ENCODE measurements at regions not wholly inside any gene's neighbourhood (a gene's known extent, or its start where the extent isn't known, plus 50 kb on each side); places are given as distances from the start of the nearest gene placed in this dataset.

- Histone ChIP-seq H3K27ac (no peak overlapping the region), H3K4me2 (peak overlapping the region in 4 of 11 experiments; percentile 2 to 63 (median 14); a peak in 3 of 22 replicates), H3K27me3 (no peaks in the 10 kb centered on the region; a peak in 1 of 22 replicates), H4K20me1 (no peaks in the 10 kb centered on the region), H3K9ac (no peak overlapping the region), H3K9me3 (replicated peaks in 1 of 11) (peaks cover 0 to 6% (median 3%) of the 10 kb centered on the region in 11 experiments; a peak in 12 of 22 replicates), H3K4me1 (peaks cover 0 to 28% (median 9%) of the 10 kb centered on the region in 10 experiments; a peak in 11 of 20 replicates), H3K36me3 (no peaks in the 10 kb centered on the region), H3K4me3 (no peak overlapping the region)
- TF ChIP-seq Cebpa-rat (IDR thresholded peaks at IDR 0.05): no peak
Observed at GRCh38 chr4:108328383-108328732, 159.6 kb upstream of the LEF1 start.

GRCh38 chr4:108327642-108328382 is 159.1 kb upstream of the LEF1 start:
- Histone ChIP-seq H4K20me1 (no peaks in the 10 kb centered on the region), H3K9ac (no peak overlapping the region), H3K4me1 (peaks cover 0 to 27% (median 9%) of the 10 kb centered on the region in 10 experiments; a peak in 11 of 20 replicates), H3K27me3 (no peaks in the 10 kb centered on the region; a peak in 1 of 22 replicates), H3K9me3 (replicated peaks in 1 of 11) (peaks cover 0 to 9% (median 6%) of the 10 kb centered on the region in 11 experiments; a peak in 16 of 22 replicates), H3K4me2 (peak overlapping the region in 2 of 11 experiments; percentile 19 to 63; a peak in 3 of 22 replicates), H3K27ac (no peak overlapping the region), H3K36me3 (no peaks in the 10 kb centered on the region), H3K4me3 (no peak overlapping the region)
- no peak for TF ChIP-seq Cebpa-rat (IDR thresholded peaks at IDR 0.05)

- TF ChIP-seq Cebpa-rat (IDR thresholded peaks at IDR 0.05): no peak
- Histone ChIP-seq H4K20me1 (no peaks in the 10 kb centered on the region), H3K9me3 (replicated peaks in 1 of 11) (peaks cover 11 to 24% (median 16%) of the 10 kb centered on the region in 11 experiments), H3K27me3 (no peaks in the 10 kb centered on the region; a peak in 1 of 22 replicates), H3K4me2 (no peak overlapping the region), H3K4me1 (peaks cover 0 to 27% (median 9%) of the 10 kb centered on the region in 10 experiments; a peak in 11 of 20 replicates), H3K4me3 (no peak overlapping the region), H3K36me3 (peaks cover 0 to 4% (median 0%) of the 10 kb centered on the region in 11 experiments; a peak in 1 of 22 replicates), H3K27ac (no peak overlapping the region), H3K9ac (no peak overlapping the region)
Observed at GRCh38 chr4:108325561-108325960, 156.8 kb upstream of the LEF1 start.

GRCh38 chr4:108324450-108324849 is 155.7 kb upstream of the LEF1 start:
- Histone ChIP-seq H4K20me1 (no peaks in the 10 kb centered on the region), H3K27ac (no peak overlapping the region), H3K4me3 (no peak overlapping the region), H3K4me1 (peaks cover 0 to 31% (median 7%) of the 10 kb centered on the region in 10 experiments; a peak in 13 of 20 replicates), H3K36me3 (peaks cover 0 to 4% (median 0%) of the 10 kb centered on the region in 11 experiments; a peak in 1 of 22 replicates), H3K27me3 (no peaks in the 10 kb centered on the region; a peak in 1 of 22 replicates), H3K4me2 (peak overlapping the region in 4 of 11 experiments; percentile 3 to 32 (median 6); a peak in 3 of 22 replicates), H3K9ac (no peak overlapping the region), H3K9me3 (replicated peaks in 1 of 11) (peaks cover 11 to 24% (median 16%) of the 10 kb centered on the region in 11 experiments)
- no peak for TF ChIP-seq Cebpa-rat (IDR thresholded peaks at IDR 0.05)

GRCh38 chr4:108322497-108322896 is 153.8 kb upstream of the LEF1 start:
- Histone ChIP-seq H3K9me3 (replicated peaks in 1 of 11) (peaks cover 11 to 24% (median 16%) of the 10 kb centered on the region in 11 experiments), H3K4me2 (no peak overlapping the region), H3K27me3 (no peaks in the 10 kb centered on the region; a peak in 1 of 22 replicates), H3K9ac (no peak overlapping the region), H3K4me1 (peaks cover 0 to 12% (median 6%) of the 10 kb centered on the region in 10 experiments; a peak in 12 of 20 replicates), H4K20me1 (no peaks in the 10 kb centered on the region), H3K27ac (no peak overlapping the region), H3K4me3 (no peak overlapping the region), H3K36me3 (peaks cover 0 to 4% (median 0%) of the 10 kb centered on the region in 11 experiments; a peak in 1 of 22 replicates)
- TF ChIP-seq Cebpa-rat (IDR thresholded peaks at IDR 0.05): no peak

GRCh38 chr4:108320061-108320460 is 151.3 kb upstream of the LEF1 start:
- H4K20me1 ChIP-seq: no peaks in the 10 kb centered on the region
- TF ChIP-seq Cebpa-rat (IDR thresholded peaks at IDR 0.05): no peak
- peaks cover 11 to 23% (median 16%) of the 10 kb centered on the region in 11 experiments for H3K9me3 ChIP-seq (replicated peaks in 1 of 11)
- H3K4me1 ChIP-seq: peaks cover 0 to 16% (median 11%) of the 10 kb centered on the region in 10 experiments; a peak in 15 of 20 replicates
- H3K27me3 ChIP-seq: no peaks in the 10 kb centered on the region; a peak in 1 of 22 replicates
- H3K36me3 ChIP-seq: peaks cover 0 to 4% (median 0%) of the 10 kb centered on the region in 11 experiments; a peak in 1 of 22 replicates
- H3K9ac ChIP-seq: no peak overlapping the region
- H3K27ac ChIP-seq: no peak overlapping the region
- peak overlapping the region in 2 of 11 experiments; percentile 15 to 25; a peak in 3 of 22 replicates for H3K4me2 ChIP-seq
- no peak overlapping the region for H3K4me3 ChIP-seq

GRCh38 chr4:108317377-108317776 is 148.6 kb upstream of the LEF1 start:
- Histone ChIP-seq H3K4me2 (no peak overlapping the region), H4K20me1 (no peaks in the 10 kb centered on the region), H3K4me1 (peaks cover 0 to 20% (median 12%) of the 10 kb centered on the region in 10 experiments; a peak in 15 of 20 replicates), H3K9ac (no peak overlapping the region), H3K27ac (no peak overlapping the region), H3K4me3 (no peak overlapping the region), H3K36me3 (peaks cover 0 to 4% (median 0%) of the 10 kb centered on the region in 11 experiments; a peak in 1 of 22 replicates), H3K27me3 (no peaks in the 10 kb centered on the region), H3K9me3 (replicated peaks in 1 of 11) (peaks cover 4 to 15% (median 9%) of the 10 kb centered on the region in 11 experiments; a peak in 21 of 22 replicates)
- no peak for TF ChIP-seq Cebpa-rat (IDR thresholded peaks at IDR 0.05)

GRCh38 chr4:108315694-108316093 is 147.0 kb upstream of the LEF1 start:
- no peak overlapping the region for H3K9ac ChIP-seq
- H3K27ac ChIP-seq: no peak overlapping the region
- peak overlapping the region in 10 of 11 experiments; percentile 11 to 54 (median 34); a peak in 13 of 22 replicates for H3K4me2 ChIP-seq
- H4K20me1 ChIP-seq: no peaks in the 10 kb centered on the region
- H3K4me3 ChIP-seq: no peak overlapping the region
- no peak for TF ChIP-seq Cebpa-rat (IDR thresholded peaks at IDR 0.05)
- H3K36me3 ChIP-seq: no peaks in the 10 kb centered on the region
- H3K4me1 ChIP-seq: peaks cover 0 to 20% (median 12%) of the 10 kb centered on the region in 10 experiments; a peak in 15 of 20 replicates
- no peaks in the 10 kb centered on the region for H3K27me3 ChIP-seq
- H3K9me3 ChIP-seq (replicated peaks in 1 of 11): peaks cover 0 to 15% (median 4%) of the 10 kb centered on the region in 11 experiments; a peak in 10 of 22 replicates
